ENCODE measurements at regions not wholly inside any gene's neighbourhood (a gene's known extent, or its start where the extent isn't known, plus 50 kb on each side); places are given as distances from the start of the nearest gene placed in this dataset.

- no peak overlapping the region for H3K4me3 ChIP-seq
- H3K36me3 ChIP-seq (replicated peaks in 1 of 2) = no peaks in the 10 kb centered on the region
- H3K27me3 ChIP-seq = no peaks in the 10 kb centered on the region
- TF ChIP-seq, protein P1, sequence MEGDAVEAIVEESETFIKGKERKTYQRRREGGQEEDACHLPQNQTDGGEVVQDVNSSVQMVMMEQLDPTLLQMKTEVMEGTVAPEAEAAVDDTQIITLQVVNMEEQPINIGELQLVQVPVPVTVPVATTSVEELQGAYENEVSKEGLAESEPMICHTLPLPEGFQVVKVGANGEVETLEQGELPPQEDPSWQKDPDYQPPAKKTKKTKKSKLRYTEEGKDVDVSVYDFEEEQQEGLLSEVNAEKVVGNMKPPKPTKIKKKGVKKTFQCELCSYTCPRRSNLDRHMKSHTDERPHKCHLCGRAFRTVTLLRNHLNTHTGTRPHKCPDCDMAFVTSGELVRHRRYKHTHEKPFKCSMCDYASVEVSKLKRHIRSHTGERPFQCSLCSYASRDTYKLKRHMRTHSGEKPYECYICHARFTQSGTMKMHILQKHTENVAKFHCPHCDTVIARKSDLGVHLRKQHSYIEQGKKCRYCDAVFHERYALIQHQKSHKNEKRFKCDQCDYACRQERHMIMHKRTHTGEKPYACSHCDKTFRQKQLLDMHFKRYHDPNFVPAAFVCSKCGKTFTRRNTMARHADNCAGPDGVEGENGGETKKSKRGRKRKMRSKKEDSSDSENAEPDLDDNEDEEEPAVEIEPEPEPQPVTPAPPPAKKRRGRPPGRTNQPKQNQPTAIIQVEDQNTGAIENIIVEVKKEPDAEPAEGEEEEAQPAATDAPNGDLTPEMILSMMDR (IDR thresholded peaks at IDR 0.05) = no peak
- TF ChIP-seq POLR2A (IDR thresholded peaks at IDR 0.05) = no peak
- H3K4me1 ChIP-seq (replicated peaks in 1 of 2) = no peaks in the 10 kb centered on the region
- intact Hi-C loops (cut with DNase I) = no loop called here
- no peak overlapping the region for H3K27ac ChIP-seq
- 63 to 74% (median 65%) methylated on average over 5 of the region's 5 CpGs for WGBS, 4 donors
- no peak for DNase-seq
- H3K9me3 ChIP-seq (replicated peaks in 1 of 3) = no peaks in the 10 kb centered on the region
Observed at GRCh38 chr6:3523271-3523670, 66.4 kb upstream of the SLC22A23 start.

GRCh38 chr6:3522561-3523260, 65.9 kb upstream of the SLC22A23 start:
- intact Hi-C loops (cut with DNase I) = no loop called here

DNA sequence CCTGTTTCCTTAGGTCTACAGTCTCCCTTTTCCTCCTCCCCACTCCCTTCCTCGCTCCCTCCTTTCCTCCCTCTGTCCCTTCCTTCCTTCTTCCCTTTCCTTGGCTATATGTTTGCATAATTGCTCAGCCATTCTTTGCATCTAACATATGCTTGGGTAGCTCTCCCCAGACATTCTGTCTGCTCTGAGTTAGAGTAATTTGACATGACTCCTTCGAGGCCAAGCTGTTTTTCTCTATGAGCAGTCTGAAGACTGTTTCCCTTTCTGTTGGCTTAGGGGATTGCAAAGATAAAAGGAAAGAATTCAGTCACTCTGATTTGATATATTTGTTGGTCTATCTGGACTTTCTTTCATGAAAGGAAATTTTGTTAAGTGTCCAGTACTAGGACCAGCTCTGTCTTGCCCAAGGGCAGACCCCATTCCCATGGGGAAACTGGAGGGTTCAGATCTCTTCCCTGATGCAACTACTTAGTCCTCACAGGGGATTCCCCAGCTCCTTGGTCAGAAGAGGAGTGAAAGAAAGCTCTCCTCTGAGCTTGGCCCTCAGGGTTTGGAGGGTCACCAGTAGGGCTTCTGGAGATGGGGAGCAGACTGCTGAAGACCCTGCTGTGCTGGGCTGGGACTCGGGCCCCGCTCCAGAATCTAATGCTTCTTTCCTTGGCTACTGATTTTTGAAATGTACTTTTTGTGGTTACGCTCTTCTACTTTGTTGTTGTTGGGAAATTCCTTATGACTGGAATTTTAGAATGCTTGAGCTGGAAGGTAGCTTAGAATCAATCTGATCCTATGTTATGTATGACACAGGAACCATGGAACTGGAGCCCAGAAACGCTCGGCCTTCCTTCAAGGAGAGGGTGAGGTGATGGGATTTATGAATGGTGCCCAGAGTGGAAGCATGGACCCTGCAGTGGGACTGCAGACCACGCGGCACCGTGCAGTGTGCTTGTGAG, 63.7 kb upstream of the SLC22A23 start:
- H3K27ac ChIP-seq = no peak overlapping the region
- H3K4me3 ChIP-seq = no peak overlapping the region
- no peak for DNase-seq
- intact Hi-C loops (cut with DNase I) = no loop called here
- H3K9me3 ChIP-seq (replicated peaks in 1 of 3) = no peaks in the 10 kb centered on the region
- WGBS, 4 donors = 78 to 82% (median 81%) methylated on average over 10 of the region's 10 CpGs
- TF ChIP-seq, protein P1 (IDR thresholded peaks at IDR 0.05) = no peak
- TF ChIP-seq POLR2A (IDR thresholded peaks at IDR 0.05) = no peak
- H3K4me1 ChIP-seq (replicated peaks in 1 of 2) = no peaks in the 10 kb centered on the region
- H3K27me3 ChIP-seq = no peaks in the 10 kb centered on the region
- H3K36me3 ChIP-seq (replicated peaks in 1 of 2) = no peaks in the 10 kb centered on the region

More at GRCh38 chr6:3522561-3523260, 65.9 kb upstream of the SLC22A23 start:
- no peak for DNase-seq
- no peaks in the 10 kb centered on the region for H3K4me1 ChIP-seq (replicated peaks in 1 of 2)
- no peak overlapping the region for H3K27ac ChIP-seq
- TF ChIP-seq, protein P1 (IDR thresholded peaks at IDR 0.05) = no peak
- TF ChIP-seq POLR2A (IDR thresholded peaks at IDR 0.05) = no peak
- H3K4me3 ChIP-seq = no peak overlapping the region
- H3K36me3 ChIP-seq (replicated peaks in 1 of 2) = no peaks in the 10 kb centered on the region
- 63 to 69% (median 65%) methylated on average over 7 of the region's 7 CpGs for WGBS, 4 donors
- no peaks in the 10 kb centered on the region for H3K27me3 ChIP-seq
- no peaks in the 10 kb centered on the region for H3K9me3 ChIP-seq (replicated peaks in 1 of 3)
